ENCODE measurements at regions not wholly inside any gene's neighbourhood (a gene's known extent, or its start where the extent isn't known, plus 50 kb on each side); places are given as distances from the start of the nearest gene placed in this dataset.

DNA sequence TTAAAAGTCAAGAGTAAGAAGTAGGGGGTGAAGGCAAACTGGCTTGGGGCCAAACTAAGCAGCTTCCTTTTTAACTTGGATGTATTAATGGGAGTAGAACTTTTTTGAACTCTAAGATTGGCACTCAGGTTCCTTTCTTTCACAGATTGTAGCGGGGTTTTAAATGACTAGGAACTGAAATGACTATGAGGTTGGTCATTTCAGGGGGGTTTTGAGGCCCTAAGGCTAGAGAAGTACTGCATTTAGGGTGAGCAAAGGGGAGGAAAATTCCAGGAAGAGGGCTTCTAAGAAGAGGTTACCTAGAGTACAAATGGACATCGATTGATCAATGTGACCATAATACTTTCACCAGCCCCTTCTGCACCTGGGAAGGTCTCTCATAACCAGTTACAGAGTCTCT lies 381.8 kb downstream of the MLLT3 start:
- CTCF ChIA-PET, result no interaction called here
- Mint-ChIP-seq H3K4me1 (peaks cover 19% of the 10 kb centered on the region), H3K36me3 (peaks cover 12% of the 10 kb centered on the region), H3K4me3 (no peak overlapping the region), H3K27me3 (ENCODE audit: low read depth) (peaks cover 21% of the 10 kb centered on the region), H3K27ac (no peak overlapping the region), H3K9me3 (peaks cover 18% of the 10 kb centered on the region)
- TF ChIP-seq ZNF317 (CRISPR knock-in tag; IDR thresholded peaks at IDR 0.05; ENCODE audit: borderline replicate concordance, low read depth) (no peak), TP53 (CRISPR knock-in tag; IDR thresholded peaks at IDR 0.05) (no peak), JUN (CRISPR knock-in tag; IDR thresholded peaks at IDR 0.05) (no peak), ETV6 (CRISPR knock-in tag; IDR thresholded peaks at IDR 0.05) (no peak), NFATC4 (CRISPR knock-in tag; IDR thresholded peaks at IDR 0.05) (no peak), CBFB (CRISPR knock-in tag; IDR thresholded peaks at IDR 0.05; ENCODE audit: low read depth) (no peak), NR3C1 (CRISPR knock-in tag; conservative IDR thresholded peaks at IDR 0.05; ENCODE audit: low read depth) (no peak), RELA (CRISPR knock-in tag; IDR thresholded peaks at IDR 0.05; ENCODE audit: borderline replicate concordance) (no peak), ESRRA (CRISPR knock-in tag; IDR thresholded peaks at IDR 0.05; ENCODE audit: borderline replicate concordance) (no peak), TEAD4 (CRISPR knock-in tag; IDR thresholded peaks at IDR 0.05) (no peak), ZNF423 (CRISPR knock-in tag; IDR thresholded peaks at IDR 0.05) (no peak), CREM (CRISPR knock-in tag; IDR thresholded peaks at IDR 0.05) (no peak), ZBTB21 (CRISPR knock-in tag; IDR thresholded peaks at IDR 0.05; ENCODE audit: borderline replicate concordance) (no peak), CREB1 (CRISPR knock-in tag; IDR thresholded peaks at IDR 0.05) (no peak)
- TF ChIP-seq, protein P1, sequence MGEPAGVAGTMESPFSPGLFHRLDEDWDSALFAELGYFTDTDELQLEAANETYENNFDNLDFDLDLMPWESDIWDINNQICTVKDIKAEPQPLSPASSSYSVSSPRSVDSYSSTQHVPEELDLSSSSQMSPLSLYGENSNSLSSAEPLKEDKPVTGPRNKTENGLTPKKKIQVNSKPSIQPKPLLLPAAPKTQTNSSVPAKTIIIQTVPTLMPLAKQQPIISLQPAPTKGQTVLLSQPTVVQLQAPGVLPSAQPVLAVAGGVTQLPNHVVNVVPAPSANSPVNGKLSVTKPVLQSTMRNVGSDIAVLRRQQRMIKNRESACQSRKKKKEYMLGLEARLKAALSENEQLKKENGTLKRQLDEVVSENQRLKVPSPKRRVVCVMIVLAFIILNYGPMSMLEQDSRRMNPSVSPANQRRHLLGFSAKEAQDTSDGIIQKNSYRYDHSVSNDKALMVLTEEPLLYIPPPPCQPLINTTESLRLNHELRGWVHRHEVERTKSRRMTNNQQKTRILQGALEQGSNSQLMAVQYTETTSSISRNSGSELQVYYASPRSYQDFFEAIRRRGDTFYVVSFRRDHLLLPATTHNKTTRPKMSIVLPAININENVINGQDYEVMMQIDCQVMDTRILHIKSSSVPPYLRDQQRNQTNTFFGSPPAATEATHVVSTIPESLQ (CRISPR knock-in tag; IDR thresholded peaks at IDR 0.05), result no peak
- TF ChIP-seq, protein P2, sequence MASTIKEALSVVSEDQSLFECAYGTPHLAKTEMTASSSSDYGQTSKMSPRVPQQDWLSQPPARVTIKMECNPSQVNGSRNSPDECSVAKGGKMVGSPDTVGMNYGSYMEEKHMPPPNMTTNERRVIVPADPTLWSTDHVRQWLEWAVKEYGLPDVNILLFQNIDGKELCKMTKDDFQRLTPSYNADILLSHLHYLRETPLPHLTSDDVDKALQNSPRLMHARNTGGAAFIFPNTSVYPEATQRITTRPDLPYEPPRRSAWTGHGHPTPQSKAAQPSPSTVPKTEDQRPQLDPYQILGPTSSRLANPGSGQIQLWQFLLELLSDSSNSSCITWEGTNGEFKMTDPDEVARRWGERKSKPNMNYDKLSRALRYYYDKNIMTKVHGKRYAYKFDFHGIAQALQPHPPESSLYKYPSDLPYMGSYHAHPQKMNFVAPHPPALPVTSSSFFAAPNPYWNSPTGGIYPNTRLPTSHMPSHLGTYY (CRISPR knock-in tag; IDR thresholded peaks at IDR 0.05), result no peak
- TF ChIP-seq, protein P3, sequence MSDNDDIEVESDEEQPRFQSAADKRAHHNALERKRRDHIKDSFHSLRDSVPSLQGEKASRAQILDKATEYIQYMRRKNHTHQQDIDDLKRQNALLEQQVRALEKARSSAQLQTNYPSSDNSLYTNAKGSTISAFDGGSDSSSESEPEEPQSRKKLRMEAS (CRISPR knock-in tag; IDR thresholded peaks at IDR 0.05), result no peak
- TF ChIP-seq, protein P4, sequence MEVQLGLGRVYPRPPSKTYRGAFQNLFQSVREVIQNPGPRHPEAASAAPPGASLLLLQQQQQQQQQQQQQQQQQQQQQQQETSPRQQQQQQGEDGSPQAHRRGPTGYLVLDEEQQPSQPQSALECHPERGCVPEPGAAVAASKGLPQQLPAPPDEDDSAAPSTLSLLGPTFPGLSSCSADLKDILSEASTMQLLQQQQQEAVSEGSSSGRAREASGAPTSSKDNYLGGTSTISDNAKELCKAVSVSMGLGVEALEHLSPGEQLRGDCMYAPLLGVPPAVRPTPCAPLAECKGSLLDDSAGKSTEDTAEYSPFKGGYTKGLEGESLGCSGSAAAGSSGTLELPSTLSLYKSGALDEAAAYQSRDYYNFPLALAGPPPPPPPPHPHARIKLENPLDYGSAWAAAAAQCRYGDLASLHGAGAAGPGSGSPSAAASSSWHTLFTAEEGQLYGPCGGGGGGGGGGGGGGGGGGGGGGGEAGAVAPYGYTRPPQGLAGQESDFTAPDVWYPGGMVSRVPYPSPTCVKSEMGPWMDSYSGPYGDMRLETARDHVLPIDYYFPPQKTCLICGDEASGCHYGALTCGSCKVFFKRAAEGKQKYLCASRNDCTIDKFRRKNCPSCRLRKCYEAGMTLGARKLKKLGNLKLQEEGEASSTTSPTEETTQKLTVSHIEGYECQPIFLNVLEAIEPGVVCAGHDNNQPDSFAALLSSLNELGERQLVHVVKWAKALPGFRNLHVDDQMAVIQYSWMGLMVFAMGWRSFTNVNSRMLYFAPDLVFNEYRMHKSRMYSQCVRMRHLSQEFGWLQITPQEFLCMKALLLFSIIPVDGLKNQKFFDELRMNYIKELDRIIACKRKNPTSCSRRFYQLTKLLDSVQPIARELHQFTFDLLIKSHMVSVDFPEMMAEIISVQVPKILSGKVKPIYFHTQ (CRISPR knock-in tag; IDR thresholded peaks at IDR 0.05), result no peak
- ATAC-seq, result no peak
- POLR2A ChIA-PET, result no interaction called here
- DNase-seq (ENCODE audit: low spot score), result no peak

GRCh38 chr9:20238921-20239320 lies 383.4 kb downstream of the MLLT3 start:
- H3K27me3 Mint-ChIP-seq (ENCODE audit: low read depth), result peaks cover 21% of the 10 kb centered on the region
- H3K4me1 Mint-ChIP-seq, result peaks cover 16% of the 10 kb centered on the region
- peaks cover 29% of the 10 kb centered on the region for H3K9me3 Mint-ChIP-seq
- H3K36me3 Mint-ChIP-seq, result peaks cover 25% of the 10 kb centered on the region
- CTCF ChIA-PET, result no interaction called here
- no peak for DNase-seq (ENCODE audit: low spot score)
- H3K27ac Mint-ChIP-seq, result no peak overlapping the region
- no peak for ATAC-seq
- POLR2A ChIA-PET, result no interaction called here
- no peak overlapping the region for H3K4me3 Mint-ChIP-seq
- TF ChIP-seq CBFB (CRISPR knock-in tag; IDR thresholded peaks at IDR 0.05; ENCODE audit: low read depth), result no peak
- no peak for TF ChIP-seq ZNF317 (CRISPR knock-in tag; IDR thresholded peaks at IDR 0.05; ENCODE audit: borderline replicate concordance, low read depth)
- no peak for TF ChIP-seq ZNF263 (CRISPR knock-in tag; IDR thresholded peaks at IDR 0.05; ENCODE audit: low read depth)
- TF ChIP-seq JUN (CRISPR knock-in tag; IDR thresholded peaks at IDR 0.05), result no peak
- no peak for TF ChIP-seq ZNF281 (CRISPR knock-in tag; IDR thresholded peaks at IDR 0.05)
- TF ChIP-seq EMX1 (CRISPR knock-in tag; IDR thresholded peaks at IDR 0.05), result no peak
- TF ChIP-seq ZNF416 (CRISPR knock-in tag; IDR thresholded peaks at IDR 0.05), result no peak
- no peak for TF ChIP-seq ZNF423 (CRISPR knock-in tag; IDR thresholded peaks at IDR 0.05)
- no peak for TF ChIP-seq SOX15 (CRISPR knock-in tag; IDR thresholded peaks at IDR 0.05)
- no peak for TF ChIP-seq TCF7 (CRISPR knock-in tag; IDR thresholded peaks at IDR 0.05; ENCODE audit: low read depth)
- no peak for TF ChIP-seq GABPB1 (CRISPR knock-in tag; IDR thresholded peaks at IDR 0.05)
- TF ChIP-seq, protein P5, sequence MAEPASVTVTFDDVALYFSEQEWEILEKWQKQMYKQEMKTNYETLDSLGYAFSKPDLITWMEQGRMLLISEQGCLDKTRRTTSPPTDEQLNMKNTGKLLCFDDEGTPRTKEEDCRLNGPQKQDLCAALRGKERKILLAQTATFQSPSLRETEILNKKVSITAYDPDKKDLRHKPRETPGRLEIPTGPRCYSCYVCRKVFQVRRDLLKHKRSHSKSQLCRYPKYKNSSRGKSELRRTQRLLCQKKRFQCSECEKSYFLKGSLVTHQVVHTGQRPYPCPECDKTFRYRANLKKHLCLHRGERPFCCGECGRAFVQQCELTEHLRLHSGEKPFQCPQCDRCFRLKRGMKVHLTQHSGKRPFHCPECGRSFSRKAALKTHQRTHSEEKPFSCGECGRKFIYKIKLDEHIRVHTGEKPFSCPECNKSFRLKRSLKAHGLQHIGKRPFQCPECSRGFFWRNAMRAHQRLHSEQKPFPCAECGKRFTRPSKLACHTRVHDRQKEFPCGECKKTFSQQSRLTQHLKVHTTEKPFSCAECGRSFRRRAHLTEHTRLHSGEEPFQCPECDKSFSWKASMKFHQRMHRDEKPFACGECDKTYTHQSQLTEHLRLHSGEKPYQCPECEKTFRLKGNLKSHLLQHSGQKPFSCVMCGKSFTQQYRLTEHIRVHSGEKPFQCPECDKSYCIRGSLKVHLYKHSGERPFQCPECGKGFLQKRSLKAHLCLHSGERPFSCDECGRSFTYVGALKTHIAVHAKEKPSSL (CRISPR knock-in tag; conservative IDR thresholded peaks at IDR 0.05), result no peak
- no peak for TF ChIP-seq TEAD4 (CRISPR knock-in tag; IDR thresholded peaks at IDR 0.05)
